Activated CD8-positive, alpha-beta memory T cell treated with anti-CD3 and anti-CD28 coated beads, Interleukin-2, amount 50 U/mL, for 48 hours (primary cell): ENCODE measurements at regions not wholly inside any gene's neighbourhood (a gene's known extent, or its start where the extent isn't known, plus 50 kb on each side); places are given as distances from the start of the nearest gene placed in this dataset.

ENCODE experiments used
- DNase-seq: peaks from one replicate; pipeline ENCODE4 v3.0.0-alpha.2; 2020

- no peak for DNase-seq
Measured at GRCh38 chr10:10818082-10818481, 199.6 kb upstream of the CELF2 start.

DNA sequence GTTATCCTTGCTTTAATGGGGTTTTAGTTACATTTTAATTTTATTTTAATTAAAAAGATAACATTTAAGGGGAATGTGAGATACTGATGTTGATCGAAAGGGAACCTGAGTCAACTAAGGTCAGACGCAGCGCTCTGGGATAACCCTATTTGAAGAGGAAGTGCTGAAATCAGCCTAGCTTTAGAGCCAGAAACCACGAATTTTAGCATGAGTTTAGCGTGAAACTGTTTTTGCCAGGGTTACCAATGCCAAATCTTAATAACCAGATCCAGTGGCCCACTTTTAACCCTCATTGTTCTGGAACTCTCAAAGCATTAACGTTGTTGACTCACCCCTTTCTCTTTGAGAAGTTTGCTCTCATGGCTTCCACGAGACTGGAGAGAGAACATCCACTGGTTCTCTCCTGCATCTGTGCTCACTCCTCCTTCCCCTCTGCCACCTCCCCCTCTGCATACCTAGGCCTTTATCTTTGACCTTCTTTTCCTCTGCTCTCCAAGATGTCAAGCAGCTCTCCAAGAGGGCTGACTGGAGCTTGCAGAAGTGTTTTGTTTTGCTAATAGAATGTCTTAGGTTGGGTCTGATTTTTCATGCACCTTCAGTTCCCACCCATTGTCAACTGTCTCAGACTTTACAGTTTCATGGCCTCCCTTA, 198.3 kb upstream of the CELF2 start:
- DNase-seq: no peak

- DNase-seq: no peak
Measured at GRCh38 chr10:10821926-10822325, 195.7 kb upstream of the CELF2 start.

DNA sequence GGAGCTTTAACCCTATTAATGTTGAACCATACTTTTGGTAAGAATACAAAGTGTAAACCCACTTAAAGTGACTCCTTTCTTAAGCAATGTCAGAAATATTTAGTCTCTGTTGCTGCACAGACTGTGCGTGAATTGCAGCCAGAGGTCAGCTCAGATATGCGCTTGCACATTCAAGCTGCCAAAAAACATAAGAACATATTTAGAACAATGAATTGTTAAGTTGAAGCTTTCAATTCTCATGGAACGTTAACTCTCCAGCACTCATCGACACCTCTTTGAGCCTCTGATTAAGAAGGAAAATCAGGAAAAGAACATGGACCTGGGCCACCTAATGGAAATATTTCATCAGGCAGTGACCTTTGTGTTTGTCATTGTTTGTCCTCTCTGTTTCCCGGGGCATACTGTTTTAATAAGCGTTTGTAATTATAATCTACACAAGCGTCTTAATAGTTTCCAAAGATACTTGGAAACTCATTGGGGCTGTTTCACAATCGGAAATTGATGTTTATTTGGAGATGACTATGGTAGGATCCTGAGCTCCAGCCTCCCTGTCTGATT, 193.0 kb upstream of the CELF2 start:
- DNase-seq: no peak

- no peak for DNase-seq
Measured at GRCh38 chr10:10826125-10826524, 191.5 kb upstream of the CELF2 start.

DNA sequence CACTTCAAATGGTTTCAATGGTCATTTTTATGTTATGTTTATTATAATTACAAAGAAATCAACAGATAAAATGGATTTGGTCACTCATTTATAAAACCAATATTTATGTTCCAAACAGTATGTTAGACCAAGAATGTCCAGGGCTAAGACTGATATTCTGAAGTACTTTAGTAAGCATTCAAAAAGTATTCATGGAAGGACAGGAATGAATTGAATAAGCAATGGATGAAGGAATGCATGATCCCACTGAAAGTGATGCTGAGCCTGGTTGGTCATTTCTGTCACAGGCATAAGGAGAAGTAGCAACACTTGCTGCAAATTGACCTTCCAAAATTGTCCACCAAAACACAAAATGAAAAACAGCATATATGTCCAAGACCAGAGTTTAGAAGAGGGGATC, 189.0 kb upstream of the CELF2 start:
- DNase-seq: no peak

GRCh38 chr10:10829576-10829975, 188.1 kb upstream of the CELF2 start:
- no peak for DNase-seq

DNA sequence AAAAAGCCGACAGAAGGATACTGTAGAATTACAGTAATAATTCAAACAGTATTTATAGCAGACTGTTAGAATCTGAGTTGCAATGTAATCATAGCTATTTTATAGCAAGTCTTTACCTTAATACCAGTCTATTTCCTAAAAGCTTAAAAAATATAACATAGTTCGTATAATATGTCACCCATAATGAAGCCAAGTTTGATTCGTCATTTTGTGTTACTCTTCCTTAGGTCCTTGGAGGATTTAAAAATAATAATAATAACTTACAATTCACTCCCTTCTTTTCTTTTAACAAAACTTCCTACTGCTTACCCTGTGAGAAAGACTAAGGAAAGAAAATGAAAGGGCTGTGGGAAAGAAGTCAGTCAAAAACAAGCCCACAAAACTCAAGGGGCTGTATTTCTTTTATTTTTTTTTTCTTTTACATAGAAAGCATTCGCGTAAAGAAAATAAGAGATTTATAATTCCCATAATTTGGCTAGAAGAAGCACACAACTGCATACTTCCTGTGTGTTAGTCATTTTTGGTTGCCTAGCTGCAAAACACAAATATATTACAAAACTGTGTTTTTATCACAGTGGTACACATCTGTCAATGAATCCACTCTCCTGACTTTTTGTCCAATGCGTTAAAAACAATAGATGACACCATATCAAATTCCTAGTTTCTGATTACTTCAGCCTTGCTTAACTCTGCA, 187.2 kb upstream of the CELF2 start:
- no peak for DNase-seq

- DNase-seq: no peak
Measured at GRCh38 chr10:10831085-10831484, 186.6 kb upstream of the CELF2 start.

DNA sequence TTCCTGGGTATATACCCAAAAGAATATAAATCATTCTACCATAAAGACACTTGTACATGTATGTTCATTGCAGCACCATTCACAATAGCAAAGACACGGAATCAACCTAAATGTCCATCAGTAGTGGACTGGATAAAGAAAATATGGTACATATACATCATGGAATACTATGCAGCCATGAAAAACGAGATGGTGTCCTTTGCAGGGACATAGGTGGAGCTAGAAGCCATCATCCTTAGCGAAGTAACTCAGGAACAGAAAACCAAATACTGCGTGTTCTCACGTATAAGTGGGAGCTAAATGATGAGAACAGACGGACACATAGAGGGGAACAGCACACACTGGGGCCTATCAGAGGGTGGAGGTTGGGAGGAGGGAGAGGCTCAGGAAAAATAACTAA, 183.7 kb upstream of the CELF2 start:
- DNase-seq: no peak

GRCh38 chr10:10844251-10844650, 173.4 kb upstream of the CELF2 start:
- DNase-seq: no peak

DNA sequence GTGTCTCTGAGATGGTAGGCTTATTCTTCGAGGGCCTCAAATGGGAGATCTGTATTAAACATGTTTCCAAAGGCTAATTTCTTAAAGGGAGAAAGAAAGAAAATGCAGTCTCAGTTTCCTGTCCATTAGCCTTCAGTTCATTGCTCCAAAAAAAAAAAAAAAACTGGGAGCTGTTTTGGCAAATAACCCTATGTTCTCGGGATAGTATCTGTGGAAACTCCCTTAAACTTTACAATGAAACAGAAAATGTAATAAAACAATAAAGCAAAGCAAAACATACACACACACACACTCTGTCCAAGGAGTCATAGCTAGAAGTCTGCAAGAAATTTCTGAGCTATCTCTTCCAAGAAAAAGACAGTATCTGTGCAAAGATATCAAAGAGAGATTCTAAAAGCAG, 172.5 kb upstream of the CELF2 start:
- DNase-seq: no peak

DNA sequence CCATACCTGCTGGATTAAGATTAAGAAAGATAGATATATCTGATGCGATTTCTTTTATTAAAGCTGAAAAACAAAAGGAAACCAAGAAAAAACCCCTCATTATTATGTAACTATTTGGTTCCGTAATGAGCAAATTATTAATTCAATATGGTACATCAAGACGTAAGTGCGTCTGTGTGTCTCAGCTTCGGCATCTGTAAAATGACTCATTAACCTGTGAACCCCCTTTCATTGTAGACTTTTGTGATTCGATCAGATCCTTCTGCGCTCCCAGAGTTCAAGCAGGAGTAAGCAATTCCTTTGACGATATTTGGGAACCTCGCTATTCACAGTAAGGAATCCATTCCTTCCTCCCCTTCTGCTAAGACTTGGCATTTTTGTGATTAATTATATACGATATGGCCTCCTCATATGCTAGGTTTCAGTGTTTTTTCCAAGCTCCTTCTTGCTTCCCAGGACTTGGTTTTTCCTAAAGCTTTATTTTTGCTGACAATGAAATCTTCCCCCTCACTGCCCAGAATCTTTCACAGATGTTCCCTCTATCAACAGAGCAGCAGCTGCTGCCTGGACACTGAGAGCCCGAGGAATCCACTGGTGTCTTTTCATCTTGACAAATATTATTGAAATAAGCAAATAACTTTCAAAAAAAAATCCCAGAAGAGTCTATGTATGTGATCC, 171.7 kb upstream of the CELF2 start:
- DNase-seq: no peak

GRCh38 chr10:10846504-10846900, 171.2 kb upstream of the CELF2 start:
- DNase-seq: no peak

GRCh38 chr10:10847387-10847786, 170.3 kb upstream of the CELF2 start:
- no peak for DNase-seq

- DNase-seq: no peak
Measured at GRCh38 chr10:10848488-10849111, 169.1 kb upstream of the CELF2 start.

DNA sequence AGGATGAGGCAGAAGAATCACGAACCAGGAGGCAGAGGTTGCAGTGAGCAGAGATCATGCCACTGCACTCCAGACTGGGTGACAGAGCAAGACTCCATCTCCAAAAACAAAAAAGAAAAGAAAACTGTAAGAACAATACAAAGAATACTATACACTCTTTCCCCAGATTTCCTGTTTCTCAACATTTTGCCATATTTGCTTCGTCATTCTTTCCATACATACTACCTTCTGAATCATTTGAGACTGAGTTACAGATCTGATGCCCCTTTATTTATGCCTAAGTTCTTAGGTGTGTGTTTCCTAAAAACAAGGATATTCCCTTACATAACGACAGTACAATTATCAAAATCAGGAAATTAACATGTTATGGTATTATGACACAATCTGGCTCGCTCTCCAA, 168.4 kb upstream of the CELF2 start:
- DNase-seq: no peak

GRCh38 chr10:10850214-10850613, 167.5 kb upstream of the CELF2 start:
- DNase-seq: no peak

- DNase-seq: no peak
Measured at GRCh38 chr10:10852464-10852863, 165.2 kb upstream of the CELF2 start.

- DNase-seq: no peak
Measured at GRCh38 chr10:10853954-10854353, 163.7 kb upstream of the CELF2 start.

DNA sequence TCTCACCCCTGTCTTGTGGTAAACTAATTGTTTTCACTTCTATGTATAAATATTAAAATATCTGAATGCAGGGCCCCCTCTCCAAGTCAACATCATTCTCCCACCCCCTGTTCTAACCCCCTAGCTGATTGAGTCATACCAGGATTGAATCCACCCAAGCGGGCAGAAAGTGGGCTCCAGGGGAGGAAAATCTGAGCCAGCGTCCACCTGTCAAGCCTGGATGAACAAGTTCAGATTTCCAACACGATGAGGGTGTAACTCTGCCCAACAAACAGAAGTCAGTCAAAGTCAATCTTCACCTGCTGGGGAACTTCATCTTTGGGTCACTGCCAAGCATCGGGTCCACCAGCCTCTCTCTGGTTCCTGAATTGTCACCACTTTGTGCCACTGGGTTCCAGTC, 162.9 kb upstream of the CELF2 start:
- DNase-seq: no peak

DNA sequence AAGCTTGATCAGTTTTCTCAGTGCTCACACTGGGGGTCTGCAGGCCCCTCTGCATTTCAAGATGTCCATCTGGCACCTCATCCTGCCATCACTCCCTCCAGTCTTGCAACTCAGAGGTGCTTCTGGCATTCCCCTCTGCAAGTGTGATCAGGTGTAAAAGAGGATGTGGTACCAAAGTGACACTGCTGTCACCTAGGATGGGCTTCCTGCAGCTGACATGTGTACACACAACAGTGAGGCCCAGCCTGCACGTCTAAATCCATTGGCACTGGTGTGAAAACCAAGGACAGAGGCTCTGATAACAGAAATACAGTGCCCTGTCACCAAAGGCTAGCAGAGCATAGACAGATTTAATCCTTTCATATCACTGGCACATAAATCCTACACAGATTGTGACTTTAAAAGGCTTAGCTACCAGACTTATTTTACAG, 162.5 kb upstream of the CELF2 start:
- DNase-seq: no peak

DNA sequence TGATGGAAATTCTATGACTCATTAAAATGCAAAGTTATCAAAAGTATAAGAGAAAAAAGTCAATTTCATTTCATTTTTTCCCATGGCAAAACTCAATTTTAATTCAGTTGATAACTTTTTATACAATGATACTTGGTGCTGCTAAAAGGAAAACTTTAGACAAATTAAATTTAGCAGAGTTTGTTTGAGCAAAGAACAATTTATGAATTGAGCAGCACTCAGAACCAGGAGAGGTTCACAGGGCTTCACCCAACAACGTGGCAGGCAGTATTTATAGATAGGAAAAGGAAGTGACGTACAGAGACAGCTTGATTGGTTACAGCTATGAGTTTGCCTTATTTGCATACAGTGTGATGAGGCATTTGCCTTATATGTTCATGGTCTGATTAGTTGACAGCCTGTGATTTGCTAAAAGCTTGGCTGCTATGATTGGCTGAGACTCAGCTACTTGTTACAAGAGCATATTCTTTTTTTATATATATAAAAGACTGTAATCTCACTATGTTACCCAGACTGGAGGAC, 157.2 kb upstream of the CELF2 start:
- DNase-seq: no peak
